HG03520 (cell line): ENCODE measurements at regions not wholly inside any gene's neighbourhood (a gene's known extent, or its start where the extent isn't known, plus 50 kb on each side); places are given as distances from the start of the nearest gene placed in this dataset.

Source experiments
- ATAC-seq: cut with Tn5 transposase; IDR thresholded peaks from one replicate; pipeline ENCODE4 v1.9.1; 2021; ENCODE audit warnings: mild to moderate bottlenecking, moderate library complexity; ENCODE audit not compliant: unreplicated experiment

GRCh38 chr1:98385652-98386051 is 275.9 kb upstream of the SNX7 start:
- ATAC-seq = no peak

- ATAC-seq = no peak
These were observed 276.9 kb upstream of the SNX7 start for GRCh38 chr1:98384461-98385141.

- no peak for ATAC-seq
These were observed 278.4 kb upstream of the SNX7 start for GRCh38 chr1:98382986-98383740.

- ATAC-seq = no peak
These were observed 278.9 kb upstream of the SNX7 start for GRCh38 chr1:98382586-98382985.

GRCh38 chr1:98374098-98374497 is 287.4 kb upstream of the SNX7 start:
- ATAC-seq = no peak

GRCh38 chr1:98373056-98373455 is 288.5 kb upstream of the SNX7 start:
- ATAC-seq = no peak

GRCh38 chr1:98371764-98372163 is 289.8 kb upstream of the SNX7 start:
- no peak for ATAC-seq

- no peak for ATAC-seq
These were observed 292.1 kb upstream of the SNX7 start for GRCh38 chr1:98369463-98369862.

GRCh38 chr1:98368995-98369394 is 292.5 kb upstream of the SNX7 start:
- no peak for ATAC-seq

- ATAC-seq = no peak
These were observed 294.1 kb upstream of the SNX7 start for GRCh38 chr1:98367426-98367825.

- no peak for ATAC-seq
These were observed 295.2 kb upstream of the SNX7 start for GRCh38 chr1:98366343-98366742.

- no peak for ATAC-seq
These were observed 297.0 kb upstream of the SNX7 start for GRCh38 chr1:98364544-98364943.

GRCh38 chr1:98360864-98361263 is 300.7 kb upstream of the SNX7 start:
- no peak for ATAC-seq

- no peak for ATAC-seq
These were observed 305.7 kb upstream of the SNX7 start for GRCh38 chr1:98355656-98356383.

- ATAC-seq = no peak
These were observed 309.1 kb upstream of the SNX7 start for GRCh38 chr1:98352378-98352777.

GRCh38 chr1:98351561-98351960 is 310.0 kb upstream of the SNX7 start:
- no peak for ATAC-seq

GRCh38 chr1:98345417-98345816 is 316.1 kb upstream of the SNX7 start:
- no peak for ATAC-seq

- ATAC-seq = no peak
These were observed 316.8 kb upstream of the SNX7 start for GRCh38 chr1:98344731-98345130.

GRCh38 chr1:98342566-98342965 is 319.0 kb upstream of the SNX7 start:
- ATAC-seq = no peak

GRCh38 chr1:98340511-98340910 is 321.0 kb upstream of the SNX7 start:
- ATAC-seq = no peak

- ATAC-seq = no peak
These were observed 324.9 kb upstream of the SNX7 start for GRCh38 chr1:98336472-98337083.
